ENCODE measurements at regions not wholly inside any gene's neighbourhood (a gene's known extent, or its start where the extent isn't known, plus 50 kb on each side); places are given as distances from the start of the nearest gene placed in this dataset.
A peak's percentile ranks its signal among the peaks of the same experiment; 100 is the strongest.

DNA sequence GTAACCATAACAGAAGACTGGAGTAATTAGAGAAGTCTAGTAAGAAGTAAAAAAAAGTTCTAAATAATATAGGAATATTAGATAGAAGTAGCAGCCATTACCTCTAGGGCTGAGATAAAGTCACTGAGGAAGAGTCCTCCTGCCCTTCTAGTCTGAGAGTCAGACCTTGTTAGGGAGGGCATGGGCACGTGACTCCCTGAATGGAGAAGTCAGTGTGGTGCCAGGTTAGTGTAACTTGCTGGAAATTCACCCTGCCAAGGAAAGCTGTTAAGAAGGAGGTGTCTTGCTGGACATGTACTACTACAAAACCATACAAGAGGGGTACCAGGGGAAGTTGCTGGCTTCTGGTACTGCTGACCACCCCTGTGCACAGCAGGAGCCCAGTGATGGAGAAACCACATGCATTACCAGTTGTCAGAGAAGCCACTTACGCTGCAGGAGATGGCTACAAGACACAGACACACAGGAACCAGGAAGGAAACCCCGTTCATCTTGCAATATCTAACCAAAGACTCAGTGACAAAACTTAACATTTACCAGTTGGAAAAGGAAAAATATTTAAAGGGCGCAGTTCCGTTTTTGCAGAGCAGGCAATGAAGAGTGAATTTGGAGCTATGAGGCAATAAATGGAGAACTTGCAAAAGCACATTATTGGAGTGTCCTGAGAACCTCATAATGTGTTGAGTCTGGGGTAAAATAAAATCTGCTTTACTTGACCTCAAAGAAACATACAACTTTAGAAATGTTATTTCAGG lies 77.2 kb upstream of the TLK1 start:
- Histone ChIP-seq H3K9ac (ENCODE audit: insufficient read depth, low read length, poor library complexity, severe bottlenecking) (no peak overlapping the region), H3K36me3 (replicated peaks in 1 of 2; ENCODE audit: control insufficient read depth in 1 of 2, insufficient read depth in 2 of 2, low read length in 2 of 2) (no peaks in the 10 kb centered on the region), H3K4me3 (replicated peaks in 1 of 3; ENCODE audit: low read depth in 2 of 3, low read length in 3 of 3) (no peak overlapping the region), H3K9me3 (replicated peaks in 1 of 2; ENCODE audit: control insufficient read depth in 1 of 2, insufficient read depth in 1 of 2, low read length in 2 of 2) (peaks cover 9 to 14% of the 10 kb centered on the region in 2 donors), H3K4me1 (ENCODE audit: control insufficient read depth in 1 of 2, insufficient read depth in 2 of 2, low read length in 2 of 2) (peaks cover 5 to 10% of the 10 kb centered on the region in 2 donors), H3K4me2 (replicated peaks; ENCODE audit: extremely low read depth, low read length, poor library complexity, severe bottlenecking) (no peak overlapping the region), H3K27me3 (ENCODE audit: control insufficient read depth in 2 of 2, insufficient read depth in 2 of 2, low read length in 2 of 2) (no peaks in the 10 kb centered on the region), H4K20me1 (ENCODE audit: insufficient read depth, low read length) (no peaks in the 10 kb centered on the region), H3K79me2 (ENCODE audit: insufficient read depth, low read length) (no peaks in the 10 kb centered on the region), H2AFZ (ENCODE audit: insufficient read depth, low read depth, low read length, poor library complexity, severe bottlenecking) (no peak overlapping the region), H3K27ac (ENCODE audit: low read depth in 1 of 2, low read length in 2 of 2) (peak overlapping the region in 1 of 2 donors; percentile 20)
- WGBS (ENCODE audit: insufficient coverage), result 6% methylated on average over 3 of the region's 5 CpGs
- intact Hi-C loops (cut with micrococcal nuclease), result no loop called here
- H3K4me1 Mint-ChIP-seq, result peaks cover 15% of the 10 kb centered on the region
- peaks cover 3 to 24% (median 13%) of the 10 kb centered on the region in 7 donors for H3K9me3 Mint-ChIP-seq
- H3K4me3 Mint-ChIP-seq, result no peak overlapping the region
- DNase-seq, result no peak
- peak overlapping the region in 2 of 7 donors; percentile 14 to 78 for H3K27ac Mint-ChIP-seq
- peaks cover 1 to 3% (median 3%) of the 10 kb centered on the region in 3 donors for H3K27me3 Mint-ChIP-seq (ENCODE audit: low read depth in 3 of 3)
- TF ChIP-seq, protein P1, sequence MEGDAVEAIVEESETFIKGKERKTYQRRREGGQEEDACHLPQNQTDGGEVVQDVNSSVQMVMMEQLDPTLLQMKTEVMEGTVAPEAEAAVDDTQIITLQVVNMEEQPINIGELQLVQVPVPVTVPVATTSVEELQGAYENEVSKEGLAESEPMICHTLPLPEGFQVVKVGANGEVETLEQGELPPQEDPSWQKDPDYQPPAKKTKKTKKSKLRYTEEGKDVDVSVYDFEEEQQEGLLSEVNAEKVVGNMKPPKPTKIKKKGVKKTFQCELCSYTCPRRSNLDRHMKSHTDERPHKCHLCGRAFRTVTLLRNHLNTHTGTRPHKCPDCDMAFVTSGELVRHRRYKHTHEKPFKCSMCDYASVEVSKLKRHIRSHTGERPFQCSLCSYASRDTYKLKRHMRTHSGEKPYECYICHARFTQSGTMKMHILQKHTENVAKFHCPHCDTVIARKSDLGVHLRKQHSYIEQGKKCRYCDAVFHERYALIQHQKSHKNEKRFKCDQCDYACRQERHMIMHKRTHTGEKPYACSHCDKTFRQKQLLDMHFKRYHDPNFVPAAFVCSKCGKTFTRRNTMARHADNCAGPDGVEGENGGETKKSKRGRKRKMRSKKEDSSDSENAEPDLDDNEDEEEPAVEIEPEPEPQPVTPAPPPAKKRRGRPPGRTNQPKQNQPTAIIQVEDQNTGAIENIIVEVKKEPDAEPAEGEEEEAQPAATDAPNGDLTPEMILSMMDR (IDR thresholded peaks at IDR 0.05), result no peak
- H3K36me3 Mint-ChIP-seq, result peaks cover 0 to 2% of the 10 kb centered on the region in 2 donors

GRCh38 chr2:171235262-171235881 lies 74.7 kb upstream of the TLK1 start:
- Histone ChIP-seq H3K36me3 (replicated peaks in 1 of 2; ENCODE audit: control insufficient read depth in 1 of 2, insufficient read depth in 2 of 2, low read length in 2 of 2) (no peaks in the 10 kb centered on the region), H3K9me3 (replicated peaks in 1 of 2; ENCODE audit: control insufficient read depth in 1 of 2, insufficient read depth in 1 of 2, low read length in 2 of 2) (peaks cover 9 to 14% of the 10 kb centered on the region in 2 donors), H3K27ac (ENCODE audit: low read depth in 1 of 2, low read length in 2 of 2) (no peak overlapping the region), H4K20me1 (ENCODE audit: insufficient read depth, low read length) (no peaks in the 10 kb centered on the region), H3K4me1 (ENCODE audit: control insufficient read depth in 1 of 2, insufficient read depth in 2 of 2, low read length in 2 of 2) (peaks cover 5 to 10% of the 10 kb centered on the region in 2 donors), H3K4me3 (replicated peaks in 1 of 3; ENCODE audit: low read depth in 2 of 3, low read length in 3 of 3) (no peak overlapping the region), H3K27me3 (ENCODE audit: control insufficient read depth in 2 of 2, insufficient read depth in 2 of 2, low read length in 2 of 2) (no peaks in the 10 kb centered on the region), H3K4me2 (replicated peaks; ENCODE audit: extremely low read depth, low read length, poor library complexity, severe bottlenecking) (no peak overlapping the region), H3K9ac (ENCODE audit: insufficient read depth, low read length, poor library complexity, severe bottlenecking) (no peak overlapping the region), H2AFZ (ENCODE audit: insufficient read depth, low read depth, low read length, poor library complexity, severe bottlenecking) (no peak overlapping the region), H3K79me2 (ENCODE audit: insufficient read depth, low read length) (no peaks in the 10 kb centered on the region)
- Mint-ChIP-seq H3K36me3 (peaks cover 0 to 2% of the 10 kb centered on the region in 2 donors), H3K9me3 (peaks cover 3 to 23% (median 13%) of the 10 kb centered on the region in 7 donors), H3K4me3 (no peak overlapping the region), H3K27ac (no peak overlapping the region), H3K27me3 (ENCODE audit: low read depth in 3 of 3) (peaks cover 1 to 3% (median 3%) of the 10 kb centered on the region in 3 donors), H3K4me1 (peaks cover 15% of the 10 kb centered on the region)
- DNase-seq, result no peak
- intact Hi-C loops (cut with micrococcal nuclease), result no loop called here
- WGBS (ENCODE audit: insufficient coverage), result 95% methylated on average over 8 of the region's 8 CpGs
- TF ChIP-seq, protein P1 (IDR thresholded peaks at IDR 0.05), result no peak

Data from CD14-positive monocyte (primary cell).